HG03575 (cell line): ENCODE measurements at regions not wholly inside any gene's neighbourhood (a gene's known extent, or its start where the extent isn't known, plus 50 kb on each side); places are given as distances from the start of the nearest gene placed in this dataset.
"Not testable (repeated sequence)": the region's sequence is repeated elsewhere in the genome, so short reads cannot be mapped to it uniquely, and the experiment has no call there.

Source experiments
- ATAC-seq: cut with Tn5 transposase; IDR thresholded peaks from one replicate; pipeline ENCODE4 v1.9.1; 2021; ENCODE audit not compliant: unreplicated experiment, insufficient number of reproducible peaks, low FRiP score; ENCODE audit errors: extremely low read depth

DNA sequence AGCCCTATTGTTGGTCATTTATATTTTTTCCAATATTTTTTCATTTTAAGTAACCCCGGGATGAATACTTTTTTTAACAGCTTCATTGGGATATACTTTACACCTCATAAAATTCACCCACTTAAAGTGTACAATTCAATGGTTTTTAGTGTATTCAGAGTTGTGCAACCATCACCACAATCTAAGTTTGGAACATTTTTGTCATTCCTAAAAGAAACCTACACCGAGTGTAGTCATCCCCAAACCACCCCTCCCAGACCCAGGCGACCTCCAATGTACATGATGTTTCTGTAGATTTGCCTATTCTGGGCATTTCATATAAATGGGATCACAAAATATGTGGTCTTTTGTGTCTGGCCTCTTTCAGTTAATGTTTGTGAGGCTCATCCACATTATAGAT is 118.3 kb upstream of the FRMD4B start:
- no peak for ATAC-seq

DNA sequence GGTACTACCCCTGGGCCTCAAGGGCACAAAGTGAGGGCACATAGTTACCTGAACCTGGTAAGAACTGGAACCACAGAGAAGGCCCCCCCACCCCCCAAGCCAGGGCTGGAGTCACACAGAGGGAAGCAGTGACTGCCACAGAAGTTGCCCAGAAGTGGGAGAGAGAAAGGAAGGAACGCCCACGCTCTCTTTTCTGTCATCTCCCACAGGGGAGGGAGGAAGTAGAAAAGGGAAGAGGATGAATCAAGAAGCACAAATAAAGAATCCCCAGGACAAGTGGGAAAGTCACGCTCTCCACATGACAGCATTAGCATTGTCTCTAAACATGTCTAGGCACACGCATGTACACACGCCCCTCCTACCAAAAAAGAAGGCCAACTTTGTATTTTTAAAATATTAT is 114.7 kb upstream of the FRMD4B start:
- ATAC-seq = no peak

DNA sequence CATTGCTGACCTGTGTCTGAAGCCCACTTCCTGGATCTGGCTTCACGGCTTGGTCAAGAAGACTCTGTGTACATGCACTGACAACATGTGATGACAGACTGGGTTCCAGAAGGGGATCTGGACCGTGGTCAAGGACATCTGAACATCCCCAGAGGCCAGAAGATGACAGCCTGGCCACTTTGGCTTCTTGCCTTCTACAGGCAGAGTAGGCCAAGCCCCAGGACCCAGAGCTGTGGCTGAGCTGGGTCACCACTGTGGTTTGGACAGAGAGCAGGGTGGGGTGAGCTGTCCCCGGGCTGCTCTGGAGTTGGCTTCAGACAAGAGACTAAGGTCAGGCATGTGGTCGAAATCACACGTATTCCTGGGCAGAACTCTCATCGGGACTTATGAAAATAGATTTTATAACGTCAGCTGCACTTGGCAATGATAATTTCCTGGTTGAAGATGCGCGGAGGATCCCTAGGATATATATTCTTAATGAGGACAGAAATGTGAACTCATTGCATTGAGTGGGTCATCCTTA is 114.1 kb upstream of the FRMD4B start:
- ATAC-seq = no peak

GRCh38 chr3:69499422-69499821 is 113.5 kb upstream of the FRMD4B start:
- ATAC-seq = no peak

GRCh38 chr3:69496856-69497255 is 111.0 kb upstream of the FRMD4B start:
- no peak for ATAC-seq

- no peak for ATAC-seq
Observed at GRCh38 chr3:69494185-69494584, 108.3 kb upstream of the FRMD4B start.

DNA sequence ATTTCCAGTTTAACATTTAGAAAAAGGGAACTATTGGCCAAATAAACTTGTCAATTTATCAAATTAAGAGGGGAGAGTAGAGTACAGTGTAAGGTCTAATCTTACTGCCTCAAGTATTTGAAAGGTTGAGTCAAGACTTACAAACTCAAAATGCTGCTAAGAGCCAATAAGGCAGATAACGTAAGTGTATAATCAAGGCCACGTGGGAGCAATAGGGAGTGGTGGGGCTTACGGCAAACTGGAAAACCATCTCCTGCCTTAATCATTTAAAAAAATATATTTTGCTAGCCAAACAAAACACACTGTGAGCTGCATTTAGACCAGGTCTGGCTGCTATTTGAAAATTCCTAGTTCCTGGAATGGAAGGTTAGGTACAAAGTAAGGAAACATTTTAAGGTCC is 107.3 kb upstream of the FRMD4B start:
- no peak for ATAC-seq

DNA sequence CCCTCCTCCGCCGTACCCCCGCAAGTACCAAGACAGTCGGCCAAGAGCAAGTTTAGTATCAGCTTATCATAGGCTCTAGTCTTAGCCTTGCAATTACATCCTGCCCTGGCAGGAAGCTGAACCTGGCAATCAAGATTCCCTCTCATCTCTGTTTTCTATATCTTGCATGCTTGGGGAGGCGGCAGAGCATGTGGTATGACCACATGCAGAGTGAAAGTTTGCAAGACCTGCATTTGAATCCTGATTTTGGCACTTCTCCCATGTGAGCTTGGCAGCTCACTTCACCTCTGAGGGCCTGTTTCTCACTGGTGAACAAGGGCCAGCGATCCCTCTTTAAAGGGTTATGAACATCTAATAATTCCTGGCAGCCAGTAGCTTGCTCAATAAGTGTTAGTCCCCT is 106.1 kb upstream of the FRMD4B start:
- no peak for ATAC-seq

DNA sequence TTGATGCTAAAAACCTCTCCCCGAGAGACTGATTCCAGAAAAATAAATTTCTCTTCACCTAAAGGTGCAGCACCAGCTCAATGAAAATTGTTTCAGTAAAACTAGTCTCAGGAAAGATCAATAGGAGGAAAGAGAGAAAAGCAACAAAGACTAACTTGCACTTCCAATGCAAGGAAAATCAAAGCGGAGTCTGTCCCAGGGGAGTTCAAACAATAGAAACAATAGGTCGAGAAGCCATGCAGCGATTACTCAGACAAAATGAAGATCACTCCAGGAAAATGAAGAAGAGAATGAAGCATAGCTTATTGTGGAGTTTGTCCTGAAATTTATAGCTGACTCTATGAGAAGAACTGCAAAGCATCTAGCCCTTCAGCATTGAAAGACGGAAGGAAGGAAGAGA is 105.1 kb upstream of the FRMD4B start:
- ATAC-seq = no peak

DNA sequence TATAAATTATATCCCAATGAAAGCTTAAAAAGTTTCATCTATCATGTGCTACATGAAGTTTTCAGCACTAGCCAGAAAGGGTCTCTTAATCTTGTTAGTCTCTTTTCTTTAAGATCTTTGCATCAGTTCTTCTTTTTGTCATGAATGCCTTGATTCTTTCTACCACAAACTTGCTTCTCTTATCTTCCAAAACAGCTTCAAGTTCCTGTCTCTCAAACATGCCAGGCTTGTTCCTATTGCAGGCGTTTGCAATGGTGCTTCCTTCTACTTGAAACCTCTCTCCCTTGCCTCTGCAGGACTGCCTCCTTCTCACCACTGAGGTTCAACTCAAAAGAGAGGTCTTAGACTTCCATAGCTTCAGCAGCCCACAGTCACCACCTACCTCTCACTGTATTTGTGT is 104.3 kb upstream of the FRMD4B start:
- no peak for ATAC-seq

DNA sequence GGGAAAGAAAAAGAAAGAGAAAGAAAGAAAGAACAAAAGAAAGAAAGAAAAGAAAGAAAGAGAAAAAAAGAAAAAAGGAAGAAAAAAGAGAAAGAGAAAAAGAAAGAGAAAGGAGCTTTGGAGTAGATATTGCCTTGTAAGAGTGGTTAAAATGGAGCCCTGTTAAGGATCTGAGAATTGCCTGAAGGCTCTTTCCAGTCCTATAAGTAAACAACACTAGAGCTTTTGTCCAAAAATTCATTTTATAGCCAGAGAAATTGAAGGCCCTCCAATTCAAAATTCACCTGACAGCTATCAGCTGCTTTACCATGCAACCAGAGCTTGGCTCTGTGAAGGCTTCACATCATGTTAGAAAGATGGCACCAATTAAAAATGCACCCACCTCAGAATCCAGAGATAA is 102.1 kb upstream of the FRMD4B start:
- no peak for ATAC-seq

GRCh38 chr3:69485489-69485888 is 99.6 kb upstream of the FRMD4B start:
- no peak for ATAC-seq

DNA sequence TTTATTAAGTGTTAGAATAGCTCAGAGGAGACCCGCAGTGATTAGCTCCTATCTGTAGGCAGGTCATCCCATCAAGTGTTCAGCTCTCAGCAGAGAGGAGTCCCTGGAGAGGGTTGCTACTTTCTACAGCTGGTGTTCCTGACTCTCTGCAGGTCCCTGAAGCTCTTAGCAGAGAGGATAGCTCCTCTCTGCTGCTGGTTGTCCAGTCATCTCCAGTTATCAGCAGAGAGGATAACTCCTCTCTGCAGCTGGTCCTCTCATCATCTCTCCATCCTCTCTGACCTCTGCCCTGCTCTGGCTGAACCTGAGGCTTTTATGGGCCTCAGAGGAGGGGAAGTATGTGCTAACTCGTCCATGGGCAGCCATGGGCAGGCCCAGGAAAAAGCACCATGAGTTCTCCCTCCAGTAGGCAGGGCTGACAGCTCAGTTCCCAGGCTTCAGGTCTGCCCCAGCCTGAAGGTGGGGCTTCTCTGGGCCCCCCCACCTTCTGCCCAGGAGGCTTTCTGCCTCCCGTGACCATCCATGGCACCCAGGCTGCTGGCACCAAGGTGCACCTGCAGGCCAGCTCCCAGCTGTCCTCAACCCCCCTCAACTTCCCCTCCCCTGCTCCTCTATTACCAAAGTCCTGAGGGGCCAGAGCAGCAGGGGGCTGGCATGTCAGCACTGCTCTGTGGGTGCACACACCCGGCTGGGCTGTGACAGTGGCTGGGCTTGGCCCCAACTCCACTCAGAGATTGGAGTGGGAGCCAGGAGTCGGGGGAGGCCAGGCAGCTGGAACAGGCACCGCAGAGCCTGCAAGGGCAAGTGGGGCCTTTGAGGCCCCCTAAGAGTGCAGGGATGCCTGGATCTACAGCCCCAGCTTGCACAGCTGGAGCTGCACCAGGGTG is 98.9 kb upstream of the FRMD4B start:
- no peak for ATAC-seq

- no peak for ATAC-seq
Observed at GRCh38 chr3:69483449-69483848, 97.6 kb upstream of the FRMD4B start.

DNA sequence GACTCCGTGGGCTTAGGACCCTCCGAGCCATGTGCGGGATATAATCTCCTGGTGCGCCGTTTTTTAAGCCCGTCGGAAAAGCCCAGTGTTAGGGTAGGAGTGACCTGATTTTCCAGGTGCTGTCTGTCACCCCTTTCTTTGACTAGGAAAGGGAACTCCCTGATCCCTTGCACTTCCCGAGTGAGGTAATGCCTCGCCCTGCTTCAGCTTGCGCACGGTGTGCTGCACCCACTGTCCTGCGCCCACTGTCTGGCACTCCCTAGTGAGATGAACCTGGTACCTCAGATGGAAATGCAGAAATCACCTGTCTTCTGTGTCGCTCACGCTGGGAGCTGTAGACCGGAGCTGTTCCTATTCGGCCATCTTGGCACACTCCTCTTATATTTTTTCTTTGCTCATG is 95.1 kb upstream of the FRMD4B start:
- ATAC-seq = not testable (repeated sequence)

DNA sequence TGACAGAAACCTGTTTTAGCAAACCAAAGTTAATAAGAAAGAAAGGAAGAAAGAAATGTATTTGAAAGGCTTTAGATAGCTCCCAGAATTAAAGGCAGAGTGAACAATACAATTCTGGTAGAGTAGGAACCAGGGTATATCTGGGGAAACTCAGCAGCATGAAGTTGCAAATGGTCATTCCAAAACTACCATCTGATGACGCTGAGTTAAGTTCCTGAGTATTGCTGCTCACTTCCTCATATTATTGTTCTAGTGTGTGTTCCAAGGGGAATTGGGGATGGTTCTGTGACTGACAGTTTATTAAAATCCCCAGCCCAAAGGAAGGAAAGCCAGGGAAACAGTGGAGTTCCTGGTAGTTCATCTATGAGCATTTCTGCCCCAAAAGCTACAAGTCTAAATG is 88.3 kb upstream of the FRMD4B start:
- ATAC-seq = no peak

GRCh38 chr3:69472093-69472492 is 86.2 kb upstream of the FRMD4B start:
- ATAC-seq = no peak

GRCh38 chr3:69463531-69463930 is 77.6 kb upstream of the FRMD4B start:
- no peak for ATAC-seq

GRCh38 chr3:69462826-69463100 is 76.9 kb upstream of the FRMD4B start:
- ATAC-seq = no peak

DNA sequence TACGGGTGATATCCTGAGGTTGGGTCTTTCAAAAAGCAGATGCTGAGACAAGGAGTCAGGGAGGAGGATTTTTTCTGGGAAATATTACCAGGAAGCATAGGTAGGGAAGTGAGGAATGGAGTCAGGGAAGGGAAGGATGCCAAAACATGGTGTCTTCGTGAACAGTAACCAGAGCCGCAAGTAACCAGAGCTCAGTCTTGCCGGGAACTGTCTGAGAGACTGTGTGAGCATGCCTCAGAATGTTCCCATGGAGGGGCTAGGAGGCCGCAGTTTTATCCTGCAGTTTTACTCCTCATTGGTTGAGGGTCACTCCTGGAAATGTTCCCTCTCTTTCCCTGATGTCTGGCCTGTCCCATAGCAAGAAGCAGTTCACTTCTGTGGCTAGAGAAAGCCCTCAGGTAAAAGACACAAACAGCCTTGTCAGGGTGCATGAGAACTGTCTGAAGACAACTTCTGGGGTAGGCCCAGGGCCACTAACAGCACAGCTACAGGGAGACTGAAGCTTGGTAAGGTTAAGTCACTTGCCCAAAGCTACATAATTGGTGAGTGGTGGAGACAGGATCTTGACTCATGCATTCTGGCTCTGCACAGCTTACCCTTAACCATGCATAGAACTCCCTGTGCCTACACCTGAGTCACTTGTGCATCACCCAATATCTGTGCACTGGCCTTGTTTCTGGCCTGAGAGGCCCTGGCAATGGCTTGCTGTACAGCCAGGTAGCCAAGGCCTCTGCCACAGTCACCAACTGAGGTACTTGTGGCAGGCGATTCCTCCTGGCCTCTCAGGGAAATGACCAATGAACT is 76.3 kb upstream of the FRMD4B start:
- ATAC-seq = no peak
